IMR-90 (cell line): ENCODE measurements at regions not wholly inside any gene's neighbourhood (a gene's known extent, or its start where the extent isn't known, plus 50 kb on each side); places are given as distances from the start of the nearest gene placed in this dataset.

Experiments used
- ATAC-seq: fragments of 200-7000 bp; cut with Tn5 transposase; 2 replicates; pipeline ENCODE4 v1.9.1; 2020; ENCODE audit warnings: low read depth, mild to moderate bottlenecking, moderate library complexity
- BruUV-seq: library from RNA; stranded (reverse); fragments of 400-500 nt; replicated peaks from 2 replicates; lab custom pipeline; 2021; lab: Mats Ljungman, UMichigan
- CTCF ChIA-PET: fragments of 300-600 bp; formaldehyde crosslinking; extraction: SDS; loops from one replicate; lab custom pipeline; 2021; ENCODE audit warnings: antibody characterized with exemption; lab: Yijun Ruan, JAX
- POLR2A ChIA-PET: fragments of 300-600 bp; sonication (Branson Sonifier 250); formaldehyde crosslinking; loops from one replicate; lab custom pipeline; 2022; ENCODE audit warnings: antibody characterized with exemption; ENCODE audit not compliant: unreplicated experiment; lab: Charles Lee
- DNase-seq: peaks from one replicate; pipeline ENCODE4 v3.0.0; 2013
- H2AFZ ChIP-seq: replicated peaks from 2 replicates; pipeline ENCODE3; 2013; ENCODE audit warnings: low read length, mild to moderate bottlenecking; ENCODE audit not compliant: poor library complexity
- H2AK5ac ChIP-seq: 2 replicates; pipeline ENCODE4 v1.6.1; 2013; ENCODE audit warnings: low read depth, low read length, inconsistent platforms
- H2AK9ac ChIP-seq: replicated peaks from 2 replicates; pipeline ENCODE3; 2013; ENCODE audit warnings: mild to moderate bottlenecking, low read depth, low read length, moderate library complexity; ENCODE audit not compliant: poor library complexity
- H2BK120ac ChIP-seq: 2 replicates; pipeline ENCODE4 v1.6.1; 2013; ENCODE audit warnings: low read depth, low read length, inconsistent platforms
- H2BK15ac ChIP-seq: 3 replicates; pipeline ENCODE4 v1.6.1; 2013; ENCODE audit warnings: low read depth, low read length, inconsistent platforms
- H2BK20ac ChIP-seq: 2 replicates; pipeline ENCODE4 v1.6.1; 2013; ENCODE audit warnings: low read depth, mild to moderate bottlenecking, inconsistent platforms, low read length, moderate library complexity
- H2BK5ac ChIP-seq: 2 replicates; pipeline ENCODE4 v1.6.1; 2013; ENCODE audit warnings: mild to moderate bottlenecking, low read depth, low read length, inconsistent platforms; ENCODE audit not compliant: poor library complexity, severe bottlenecking
- H3K14ac ChIP-seq: replicated peaks from 2 replicates; pipeline ENCODE4 v1.6.1; 2013; ENCODE audit warnings: low read depth, low read length, inconsistent platforms
- H3K18ac ChIP-seq: 2 replicates; pipeline ENCODE4 v1.6.1; 2013; ENCODE audit warnings: low read depth, low read length, control low read depth
- H3K23ac ChIP-seq: 2 replicates; pipeline ENCODE4 v1.6.1; 2013; ENCODE audit warnings: low read depth, low read length, inconsistent platforms
- H3K27ac ChIP-seq: 2 replicates; pipeline ENCODE4 v1.5.1; 2013; ENCODE audit warnings: mild to moderate bottlenecking, control low read depth, low read length; ENCODE audit not compliant: insufficient read depth
- H3K27me3 ChIP-seq: 2 replicates; pipeline ENCODE4 v1.6.1; 2013; ENCODE audit warnings: low read length; ENCODE audit not compliant: control insufficient read depth, insufficient read depth
- H3K36me3 ChIP-seq: 2 replicates; pipeline ENCODE4 v1.6.1; 2013; ENCODE audit warnings: low read length, mixed read lengths; ENCODE audit not compliant: control insufficient read depth, insufficient read depth
- H3K4ac ChIP-seq: 2 replicates; pipeline ENCODE4 v1.6.1; 2013; ENCODE audit warnings: low read depth, low read length, inconsistent platforms
- H3K4me1 ChIP-seq: 2 replicates; pipeline ENCODE4 v1.6.1; 2013; ENCODE audit warnings: low read length, mixed read lengths; ENCODE audit not compliant: control insufficient read depth, insufficient read depth
- H3K4me2 ChIP-seq: 2 replicates; pipeline ENCODE4 v1.6.1; 2013; ENCODE audit warnings: low read depth, mild to moderate bottlenecking, control low read depth, low read length, moderate library complexity
- H3K4me3 ChIP-seq: 2 replicates; pipeline ENCODE4 v1.5.1; 2013; ENCODE audit warnings: low read depth, mild to moderate bottlenecking, control low read depth, low read length, moderate library complexity; ENCODE audit not compliant: insufficient read depth
- H3K56ac ChIP-seq: 2 replicates; pipeline ENCODE4 v1.6.1; 2013; ENCODE audit warnings: low read length, inconsistent platforms; ENCODE audit not compliant: insufficient read depth; ENCODE audit errors: extremely low read depth
- H3K79me1 ChIP-seq, 2 experiments: 2 replicates each; pipeline ENCODE4 v1.6.1; 2013; ENCODE audit warnings: low read length in 2 of 2, inconsistent platforms in 1 of 2, low read depth in 1 of 2
- H3K9ac ChIP-seq: 2 replicates; pipeline ENCODE4 v1.6.1; 2013; ENCODE audit warnings: low read depth, low read length, control low read depth
- H3K9me1 ChIP-seq: 2 replicates; pipeline ENCODE4 v1.6.1; 2013; ENCODE audit warnings: low read length, inconsistent platforms; ENCODE audit not compliant: insufficient read depth
- H3K9me3 ChIP-seq: 2 replicates; pipeline ENCODE4 v1.6.1; 2013; ENCODE audit warnings: low read length; ENCODE audit not compliant: control insufficient read depth, insufficient read depth
- H4K20me1 ChIP-seq: 2 replicates; pipeline ENCODE4 v1.6.1; 2013; ENCODE audit warnings: low read length, inconsistent platforms; ENCODE audit not compliant: insufficient read depth
- H4K5ac ChIP-seq: 2 replicates; pipeline ENCODE4 v1.6.1; 2013; ENCODE audit warnings: mild to moderate bottlenecking, low read depth, low read length, control low read depth
- H4K8ac ChIP-seq, 2 experiments: 2 replicates each; pipeline ENCODE4 v1.6.1; 2013; ENCODE audit warnings: low read depth in 2 of 2, low read length in 2 of 2, control low read depth in 1 of 2, inconsistent platforms in 1 of 2
- H4K91ac ChIP-seq: 2 replicates; pipeline ENCODE4 v1.6.1; 2013; ENCODE audit warnings: low read depth, low read length, inconsistent platforms; ENCODE audit not compliant: insufficient read depth
- BHLHE40 ChIP-seq: fragments of 150-350 bp; IDR thresholded peaks from 2 replicates; pipeline ENCODE4 v1.6.1; 2016; ENCODE audit warnings: mild to moderate bottlenecking, low read depth, low read length
- CEBPB ChIP-seq: IDR thresholded peaks from 2 replicates; pipeline ENCODE4 v1.6.1; 2012; ENCODE audit warnings: low read depth, low read length, improper control_type of control experiment
- CHD1 ChIP-seq: IDR thresholded peaks from 2 replicates; pipeline ENCODE4 v1.6.1; 2012; ENCODE audit warnings: low read depth, low read length, improper control_type of control experiment
- ELK1 ChIP-seq: fragments of 150-350 bp; IDR thresholded peaks from 2 replicates; pipeline ENCODE4 v1.6.1; 2016; ENCODE audit warnings: low read depth, mild to moderate bottlenecking, low read length, moderate library complexity, borderline replicate concordance
- FOS ChIP-seq: fragments of 150-350 bp; IDR thresholded peaks from 2 replicates; pipeline ENCODE4 v1.6.1; 2016; ENCODE audit warnings: low read depth, low read length
- MAFK ChIP-seq: IDR thresholded peaks from 2 replicates; pipeline ENCODE4 v1.6.1; 2012; ENCODE audit warnings: low read depth, low read length, improper control_type of control experiment
- MAZ ChIP-seq: IDR thresholded peaks from 2 replicates; pipeline ENCODE4 v1.6.1; 2012; ENCODE audit warnings: low read depth, mild to moderate bottlenecking, low read length, improper control_type of control experiment, moderate library complexity, borderline replicate concordance
- MXI1 ChIP-seq: IDR thresholded peaks from 2 replicates; pipeline ENCODE4 v1.6.1; 2012; ENCODE audit warnings: low read depth, mild to moderate bottlenecking, low read length, moderate library complexity, borderline replicate concordance
- NFE2L2 ChIP-seq: fragments of 150-350 bp; IDR thresholded peaks from 2 replicates; pipeline ENCODE4 v1.6.1; 2016; ENCODE audit warnings: low read depth, mild to moderate bottlenecking, low read length
- POLR2A ChIP-seq: IDR thresholded peaks from 2 replicates; pipeline ENCODE4 v1.6.1; 2012; ENCODE audit warnings: mild to moderate bottlenecking, low read depth, low read length
- RAD21 ChIP-seq: IDR thresholded peaks from 2 replicates; pipeline ENCODE4 v1.6.1; 2012; ENCODE audit warnings: low read length, improper control_type of control experiment
- RCOR1 ChIP-seq: IDR thresholded peaks from 2 replicates; pipeline ENCODE4 v1.6.1; 2012; ENCODE audit warnings: mild to moderate bottlenecking, low read length, improper control_type of control experiment; ENCODE audit not compliant: insufficient replicate concordance
- RFX5 ChIP-seq: IDR thresholded peaks from 2 replicates; pipeline ENCODE4 v1.8.0; 2012; ENCODE audit warnings: low read depth, mild to moderate bottlenecking, low read length, moderate library complexity
- SMC3 ChIP-seq: fragments of 150-350 bp; IDR thresholded peaks from 2 replicates; pipeline ENCODE4 v1.6.1; 2016; ENCODE audit warnings: low read depth, mild to moderate bottlenecking, antibody characterized with exemption, low read length, moderate library complexity
- WGBS, 2 experiments: methylation state at CpG; one replicate each; pipeline versions ENCODE4 v1.1.5 to v1.1.7; 2013; ENCODE audit warnings: missing lambda C conversion rate in 2 of 2; ENCODE audit not compliant: insufficient read length in 1 of 2; ENCODE audit errors: extremely low coverage in 2 of 2; 5-methylcytosine and 5-hydroxymethylcytosine counted together
- dilution Hi-C: fragments of 300-500 bp; cut with HindIII; formaldehyde crosslinking; loops from one replicate; pipeline ENCODE4 v1.14.3; 2018; ENCODE audit warnings: low sequenced_read_pairs; ENCODE audit not compliant: unreplicated experiment
- in situ Hi-C: fragments of 300-500 bp; cut with MboI; formaldehyde crosslinking; loops from 3 replicates; pipeline ENCODE4 v1.14.3; 2019; ENCODE audit warnings: low sequenced_read_pairs, inconsistent platforms, mixed read lengths
- intact Hi-C: fragments of 100-400 bp; cut with micrococcal nuclease; formaldehyde crosslinking; loops from 2 replicates; pipeline ENCODE4 v1.10.0; 2022
- TF ChIP-seq, protein P1 (sequence below): conservative IDR thresholded peaks from 2 replicates; pipeline ENCODE4 v1.5.1; 2012; ENCODE audit warnings: mild to moderate bottlenecking, low read depth, low read length, improper control_type of control experiment
- TF ChIP-seq, protein P2 (sequence below): fragments of 150-350 bp; IDR thresholded peaks from 2 replicates; pipeline ENCODE4 v1.6.1; 2017; ENCODE audit warnings: mild to moderate bottlenecking, antibody characterized with exemption, low read length, low read depth

- Histone ChIP-seq H4K5ac (no peak overlapping the region), H2BK120ac (no peak overlapping the region), H2BK15ac (no peak overlapping the region), H3K9me1 (no peaks in the 10 kb centered on the region), H4K91ac (no peak overlapping the region), H2BK5ac (no peak overlapping the region), H2BK20ac (no peak overlapping the region), H3K14ac (no peak overlapping the region), H3K36me3 (no peaks in the 10 kb centered on the region), H2AFZ (no peak overlapping the region), H3K9me3 (no peaks in the 10 kb centered on the region), H3K23ac (no peak overlapping the region), H3K27ac (no peak overlapping the region), H3K4ac (no peak overlapping the region), H3K56ac (no peak overlapping the region), H4K8ac (no peak overlapping the region), H2AK9ac (no peak overlapping the region), H3K4me2 (no peak overlapping the region), H3K27me3 (no peaks in the 10 kb centered on the region), H3K9ac (no peak overlapping the region), H3K4me1 (no peaks in the 10 kb centered on the region), H4K20me1 (no peaks in the 10 kb centered on the region), H3K18ac (no peak overlapping the region), H2AK5ac (no peak overlapping the region), H3K79me1 (no peaks in the 10 kb centered on the region), H3K4me3 (no peak overlapping the region)
- dilution Hi-C loops, result no loop called here
- CTCF ChIA-PET, result no interaction called here
- in situ Hi-C loops, result no loop called here
- TF ChIP-seq MXI1, result no peak
- no peak for TF ChIP-seq CEBPB
- TF ChIP-seq CHD1, result no peak
- TF ChIP-seq, protein P1, sequence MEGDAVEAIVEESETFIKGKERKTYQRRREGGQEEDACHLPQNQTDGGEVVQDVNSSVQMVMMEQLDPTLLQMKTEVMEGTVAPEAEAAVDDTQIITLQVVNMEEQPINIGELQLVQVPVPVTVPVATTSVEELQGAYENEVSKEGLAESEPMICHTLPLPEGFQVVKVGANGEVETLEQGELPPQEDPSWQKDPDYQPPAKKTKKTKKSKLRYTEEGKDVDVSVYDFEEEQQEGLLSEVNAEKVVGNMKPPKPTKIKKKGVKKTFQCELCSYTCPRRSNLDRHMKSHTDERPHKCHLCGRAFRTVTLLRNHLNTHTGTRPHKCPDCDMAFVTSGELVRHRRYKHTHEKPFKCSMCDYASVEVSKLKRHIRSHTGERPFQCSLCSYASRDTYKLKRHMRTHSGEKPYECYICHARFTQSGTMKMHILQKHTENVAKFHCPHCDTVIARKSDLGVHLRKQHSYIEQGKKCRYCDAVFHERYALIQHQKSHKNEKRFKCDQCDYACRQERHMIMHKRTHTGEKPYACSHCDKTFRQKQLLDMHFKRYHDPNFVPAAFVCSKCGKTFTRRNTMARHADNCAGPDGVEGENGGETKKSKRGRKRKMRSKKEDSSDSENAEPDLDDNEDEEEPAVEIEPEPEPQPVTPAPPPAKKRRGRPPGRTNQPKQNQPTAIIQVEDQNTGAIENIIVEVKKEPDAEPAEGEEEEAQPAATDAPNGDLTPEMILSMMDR, result no peak
- TF ChIP-seq RFX5, result no peak
- no peak for TF ChIP-seq NFE2L2
- no peak for TF ChIP-seq MAZ
- no peak for TF ChIP-seq SMC3
- no peak for TF ChIP-seq BHLHE40
- TF ChIP-seq RCOR1, result no peak
- TF ChIP-seq MAFK, result no peak
- TF ChIP-seq POLR2A, result no peak
- TF ChIP-seq ELK1, result no peak
- TF ChIP-seq FOS, result no peak
- no peak for TF ChIP-seq RAD21
- TF ChIP-seq, protein P2, sequence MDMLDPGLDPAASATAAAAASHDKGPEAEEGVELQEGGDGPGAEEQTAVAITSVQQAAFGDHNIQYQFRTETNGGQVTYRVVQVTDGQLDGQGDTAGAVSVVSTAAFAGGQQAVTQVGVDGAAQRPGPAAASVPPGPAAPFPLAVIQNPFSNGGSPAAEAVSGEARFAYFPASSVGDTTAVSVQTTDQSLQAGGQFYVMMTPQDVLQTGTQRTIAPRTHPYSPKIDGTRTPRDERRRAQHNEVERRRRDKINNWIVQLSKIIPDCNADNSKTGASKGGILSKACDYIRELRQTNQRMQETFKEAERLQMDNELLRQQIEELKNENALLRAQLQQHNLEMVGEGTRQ, result no peak
- intact Hi-C loops, result no loop called here
- DNase-seq (no peak), ATAC-seq (no peak)
- no TSS peak for BruUV-seq
- WGBS, 2 experiments, result no CpG with 5 or more reads among the region's 2 CpGs
- POLR2A ChIA-PET, result no interaction called here
Measured at GRCh38 chr3:81029861-81030260, 731.6 kb downstream of the GBE1 start.
